ENCODE measurements at regions not wholly inside any gene's neighbourhood (a gene's known extent, or its start where the extent isn't known, plus 50 kb on each side); places are given as distances from the start of the nearest gene placed in this dataset.

- Histone ChIP-seq H4K20me1 (ENCODE audit: control insufficient read depth, extremely low read depth, insufficient read depth, low read length) (no peaks in the 10 kb centered on the region), H3K27ac (ENCODE audit: insufficient read depth, low read length) (no peak overlapping the region), H2AFZ (ENCODE audit: low read length) (no peak overlapping the region), H3K79me2 (ENCODE audit: control insufficient read depth, insufficient read depth, low read length) (no peaks in the 10 kb centered on the region), H3K9ac (ENCODE audit: insufficient read depth, low read length) (no peak overlapping the region), H3K4me2 (ENCODE audit: extremely low read depth, insufficient read depth, low read length) (no peak overlapping the region), H3K4me1 (ENCODE audit: control insufficient read depth, extremely low read depth, insufficient read depth, low read length) (peaks cover 13% of the 10 kb centered on the region), H3K36me3 (ENCODE audit: control insufficient read depth, insufficient read depth, low read length) (no peaks in the 10 kb centered on the region), H3K27me3 (ENCODE audit: control insufficient read depth, insufficient read depth, low read length) (no peaks in the 10 kb centered on the region), H3K4me3 (replicated peaks in 1 of 4; ENCODE audit: control extremely low read depth in 1 of 4, insufficient read depth in 1 of 4, low read depth in 3 of 4, low read length in 4 of 4) (no peak overlapping the region), H3K9me3 (ENCODE audit: control insufficient read depth, insufficient read depth, low read depth, low read length) (no peaks in the 10 kb centered on the region)
- DNase-seq (ENCODE audit: low read depth in 2 of 2): no peak
- TF ChIP-seq EZH2 (IDR thresholded peaks at IDR 0.05; ENCODE audit: low read length, missing control alignments): no peak
These were observed 155.5 kb downstream of the ESM1 start for GRCh38 chr5:54829676-54830535.

- Histone ChIP-seq H3K79me2 (ENCODE audit: control insufficient read depth, insufficient read depth, low read length) (no peaks in the 10 kb centered on the region), H4K20me1 (ENCODE audit: control insufficient read depth, extremely low read depth, insufficient read depth, low read length) (no peaks in the 10 kb centered on the region), H3K27ac (ENCODE audit: insufficient read depth, low read length) (no peak overlapping the region), H3K36me3 (ENCODE audit: control insufficient read depth, insufficient read depth, low read length) (no peaks in the 10 kb centered on the region), H3K9me3 (ENCODE audit: control insufficient read depth, insufficient read depth, low read depth, low read length) (no peaks in the 10 kb centered on the region), H2AFZ (ENCODE audit: low read length) (no peak overlapping the region), H3K4me1 (ENCODE audit: control insufficient read depth, extremely low read depth, insufficient read depth, low read length) (peaks cover 6% of the 10 kb centered on the region), H3K27me3 (ENCODE audit: control insufficient read depth, insufficient read depth, low read length) (no peaks in the 10 kb centered on the region), H3K9ac (ENCODE audit: insufficient read depth, low read length) (no peak overlapping the region), H3K4me3 (replicated peaks in 1 of 4; ENCODE audit: control extremely low read depth in 1 of 4, insufficient read depth in 1 of 4, low read depth in 3 of 4, low read length in 4 of 4) (no peak overlapping the region), H3K4me2 (ENCODE audit: extremely low read depth, insufficient read depth, low read length) (no peak overlapping the region)
- DNase-seq (ENCODE audit: low read depth in 2 of 2): no peak
- TF ChIP-seq CTCF (conservative IDR thresholded peaks at IDR 0.05 in 1 of 2, IDR thresholded peaks at IDR 0.05 in 1 of 2; ENCODE audit: low read depth in 1 of 2, low read length in 2 of 2) (no peak), EZH2 (IDR thresholded peaks at IDR 0.05; ENCODE audit: low read length, missing control alignments) (no peak)
These were observed 156.3 kb downstream of the ESM1 start for GRCh38 chr5:54829102-54829501.

GRCh38 chr5:54828151-54828550, 157.2 kb downstream of the ESM1 start:
- H3K27me3 ChIP-seq (ENCODE audit: control insufficient read depth, insufficient read depth, low read length): no peaks in the 10 kb centered on the region
- TF ChIP-seq EZH2 (IDR thresholded peaks at IDR 0.05; ENCODE audit: low read length, missing control alignments): no peak
- no peak for TF ChIP-seq CTCF (conservative IDR thresholded peaks at IDR 0.05 in 1 of 2, IDR thresholded peaks at IDR 0.05 in 1 of 2; ENCODE audit: low read depth in 1 of 2, low read length in 2 of 2)

More at GRCh38 chr5:54828151-54828550, 157.2 kb downstream of the ESM1 start:
- Histone ChIP-seq H3K9ac (ENCODE audit: insufficient read depth, low read length) (no peak overlapping the region), H3K36me3 (ENCODE audit: control insufficient read depth, insufficient read depth, low read length) (no peaks in the 10 kb centered on the region), H3K4me2 (ENCODE audit: extremely low read depth, insufficient read depth, low read length) (no peak overlapping the region), H4K20me1 (ENCODE audit: control insufficient read depth, extremely low read depth, insufficient read depth, low read length) (no peaks in the 10 kb centered on the region), H3K4me3 (replicated peaks in 1 of 4; ENCODE audit: control extremely low read depth in 1 of 4, insufficient read depth in 1 of 4, low read depth in 3 of 4, low read length in 4 of 4) (no peak overlapping the region), H3K4me1 (ENCODE audit: control insufficient read depth, extremely low read depth, insufficient read depth, low read length) (peaks cover 4% of the 10 kb centered on the region), H2AFZ (ENCODE audit: low read length) (no peak overlapping the region), H3K9me3 (ENCODE audit: control insufficient read depth, insufficient read depth, low read depth, low read length) (no peaks in the 10 kb centered on the region), H3K79me2 (ENCODE audit: control insufficient read depth, insufficient read depth, low read length) (no peaks in the 10 kb centered on the region), H3K27ac (ENCODE audit: insufficient read depth, low read length) (no peak overlapping the region)
- no peak for DNase-seq (ENCODE audit: low read depth in 2 of 2)
